HEK293 (cell line): ENCODE measurements at regions not wholly inside any gene's neighbourhood (a gene's known extent, or its start where the extent isn't known, plus 50 kb on each side); places are given as distances from the start of the nearest gene placed in this dataset.

Source experiments
- CTCF ChIA-PET: fragments of 350-600 bp; formaldehyde crosslinking; extraction: SDS; loops from one replicate; lab custom pipeline; 2021; ENCODE audit warnings: antibody characterized with exemption; lab: Yijun Ruan, JAX
- POLR2A ChIA-PET: fragments of 300-600 bp; formaldehyde crosslinking; extraction: SDS; loops from one replicate; lab custom pipeline; 2020; ENCODE audit warnings: antibody characterized with exemption, inconsistent platforms; lab: Yijun Ruan, JAX
- H3K27ac ChIP-seq: fragments of 200-500 bp; sonication (Bioruptor generic); 2 replicates; pipeline ENCODE4 v1.5.1; 2014; ENCODE audit warnings: low read depth, low read length, control low read depth, inconsistent platforms; ENCODE audit errors: extremely low read depth
- H3K36me3 ChIP-seq, 2 experiments: fragments of 200-500 bp in 1 of 2; sonication (Bioruptor generic) in 1 of 2; 1 replicate in 1 of 2; 2 replicates in 1 of 2; pipeline ENCODE4 v1.5.1; 2014 to 2017; ENCODE audit warnings: inconsistent platforms in 2 of 2, low read length in 2 of 2; ENCODE audit not compliant: control insufficient read depth in 2 of 2, insufficient read depth in 1 of 2
- H3K4me1 ChIP-seq: fragments of 200-500 bp; sonication (Bioruptor generic); 2 replicates; pipeline ENCODE4 v1.5.1; 2014; ENCODE audit warnings: mild to moderate bottlenecking, low read length, inconsistent platforms; ENCODE audit not compliant: control insufficient read depth, insufficient read depth
- H3K4me3 ChIP-seq: 2 replicates; pipeline ENCODE4 v1.5.1; 2011; ENCODE audit warnings: low read depth, mild to moderate bottlenecking, control low read depth, low read length, moderate library complexity
- H3K9me3 ChIP-seq: fragments of 200-500 bp; sonication (Bioruptor generic); 2 replicates; pipeline ENCODE4 v1.5.1; 2014; ENCODE audit warnings: low read depth, low read length, inconsistent platforms; ENCODE audit not compliant: control insufficient read depth, insufficient read depth
- GLI2 ChIP-seq: fragments of 450-650 bp; formaldehyde crosslinking; IDR thresholded peaks from 2 replicates; pipeline ENCODE4; 2017; ENCODE audit warnings: missing biosample characterization, missing genetic modification characterization, low read depth, borderline replicate concordance
- KLF7 ChIP-seq: fragments of 450-650 bp; formaldehyde crosslinking; IDR thresholded peaks from 2 replicates; pipeline ENCODE4 v1.5.1; 2016; ENCODE audit warnings: missing biosample characterization, missing genetic modification characterization, borderline replicate concordance
- KLF9 ChIP-seq: fragments of 450-650 bp; formaldehyde crosslinking; IDR thresholded peaks from 2 replicates; pipeline ENCODE4 v1.5.1; 2016; ENCODE audit warnings: missing biosample characterization, missing genetic modification characterization, low read depth
- MZF1 ChIP-seq: fragments of 450-650 bp; formaldehyde crosslinking; IDR thresholded peaks from 2 replicates; pipeline ENCODE4 v1.5.1; 2017; ENCODE audit warnings: missing biosample characterization, missing genetic modification characterization, borderline replicate concordance
- REST ChIP-seq: fragments of 450-650 bp; formaldehyde crosslinking; IDR thresholded peaks from 2 replicates; pipeline ENCODE4 v1.5.1; 2016; ENCODE audit warnings: missing biosample characterization, missing genetic modification characterization
- SCRT2 ChIP-seq: fragments of 450-650 bp; formaldehyde crosslinking; IDR thresholded peaks from 2 replicates; pipeline ENCODE4 v1.5.1; 2016; ENCODE audit warnings: missing biosample characterization, missing genetic modification characterization
- SETDB1 ChIP-seq: IDR thresholded peaks from one replicate; pipeline ENCODE4 v1.6.1; 2017; ENCODE audit warnings: mild to moderate bottlenecking, low read length, moderate library complexity, mixed read lengths; ENCODE audit not compliant: insufficient read length
- ZBTB17 ChIP-seq: fragments of 450-650 bp; formaldehyde crosslinking; IDR thresholded peaks from 2 replicates; pipeline ENCODE4 v1.5.1; 2016; ENCODE audit warnings: missing biosample characterization, missing genetic modification characterization
- ZBTB21 ChIP-seq: fragments of 450-650 bp; formaldehyde crosslinking; IDR thresholded peaks from 2 replicates; pipeline ENCODE4 v1.5.1; 2017; ENCODE audit warnings: missing biosample characterization, missing genetic modification characterization
- ZNF18 ChIP-seq: fragments of 450-650 bp; formaldehyde crosslinking; IDR thresholded peaks from 2 replicates; pipeline ENCODE4 v1.5.1; 2016; ENCODE audit warnings: missing biosample characterization, missing genetic modification characterization
- ZNF211 ChIP-seq: fragments of 450-650 bp; formaldehyde crosslinking; IDR thresholded peaks from 2 replicates; pipeline ENCODE4 v1.5.1; 2016; ENCODE audit warnings: low read depth, missing biosample characterization, missing genetic modification characterization
- ZNF324 ChIP-seq: fragments of 450-650 bp; formaldehyde crosslinking; IDR thresholded peaks from 2 replicates; pipeline ENCODE4 v1.5.1; 2016; ENCODE audit warnings: missing biosample characterization, missing genetic modification characterization
- ZNF350 ChIP-seq: fragments of 450-650 bp; formaldehyde crosslinking; IDR thresholded peaks from 2 replicates; pipeline ENCODE4 v1.5.0; 2017; ENCODE audit warnings: missing biosample characterization, mild to moderate bottlenecking, missing genetic modification characterization
- ZNF394 ChIP-seq: fragments of 450-650 bp; formaldehyde crosslinking; IDR thresholded peaks from 2 replicates; pipeline ENCODE4 v1.5.1; 2016; ENCODE audit warnings: missing biosample characterization, missing genetic modification characterization, mild to moderate bottlenecking, moderate library complexity, borderline replicate concordance
- ZNF473 ChIP-seq: fragments of 450-650 bp; formaldehyde crosslinking; IDR thresholded peaks from 2 replicates; pipeline ENCODE4 v1.5.1; 2017; ENCODE audit warnings: missing biosample characterization, missing genetic modification characterization
- ZNF488 ChIP-seq: fragments of 450-650 bp; formaldehyde crosslinking; IDR thresholded peaks from 2 replicates; pipeline ENCODE4 v1.5.1; 2016; ENCODE audit warnings: missing biosample characterization, missing genetic modification characterization
- ZNF518A ChIP-seq: fragments of 450-650 bp; formaldehyde crosslinking; conservative IDR thresholded peaks from 2 replicates; pipeline ENCODE4 v1.5.1; 2016; ENCODE audit warnings: low read depth, missing biosample characterization, missing genetic modification characterization
- ZNF529 ChIP-seq: fragments of 450-650 bp; formaldehyde crosslinking; IDR thresholded peaks from 2 replicates; pipeline ENCODE4 v1.5.1; 2017; ENCODE audit warnings: missing genetic modification characterization, missing biosample characterization; ENCODE audit not compliant: insufficient replicate concordance
- ZNF548 ChIP-seq: fragments of 450-650 bp; formaldehyde crosslinking; IDR thresholded peaks from 2 replicates; pipeline ENCODE4 v1.5.1; 2016; ENCODE audit warnings: missing biosample characterization, missing genetic modification characterization
- ZNF664 ChIP-seq: fragments of 450-650 bp; formaldehyde crosslinking; IDR thresholded peaks from 2 replicates; pipeline ENCODE4 v1.5.1; 2016; ENCODE audit warnings: missing biosample characterization, missing genetic modification characterization
- ZNF707 ChIP-seq: fragments of 450-650 bp; formaldehyde crosslinking; IDR thresholded peaks from 2 replicates; pipeline ENCODE4 v1.5.1; 2016; ENCODE audit warnings: missing biosample characterization, missing genetic modification characterization
- ZNF830 ChIP-seq: fragments of 450-650 bp; IDR thresholded peaks from 2 replicates; pipeline ENCODE4 v1.5.0; 2018; ENCODE audit warnings: missing biosample characterization, missing genetic modification characterization, low read depth, mild to moderate bottlenecking, moderate library complexity
- ZNF843 ChIP-seq: fragments of 450-650 bp; formaldehyde crosslinking; IDR thresholded peaks from 2 replicates; pipeline ENCODE4 v1.5.1; 2016; ENCODE audit warnings: missing biosample characterization, missing genetic modification characterization
- ZSCAN4 ChIP-seq: fragments of 450-650 bp; formaldehyde crosslinking; IDR thresholded peaks from 2 replicates; pipeline ENCODE4 v1.5.1; 2017; ENCODE audit warnings: missing biosample characterization, missing genetic modification characterization

GRCh38 chr4:123786920-123787319 is 390.3 kb downstream of the SPRY1 start (continued):
- TF ChIP-seq ZNF350 (tag by site-specific recombination) = no peak
- no peak for TF ChIP-seq ZNF830 (tag by site-specific recombination)
- no peak for TF ChIP-seq ZNF18 (tag by site-specific recombination)
- no peak for TF ChIP-seq SETDB1
- no peak for TF ChIP-seq ZNF211 (tag by site-specific recombination)
- TF ChIP-seq GLI2 (tag by site-specific recombination) = no peak
- no peak for TF ChIP-seq REST (tag by site-specific recombination)
- TF ChIP-seq ZNF707 = no peak
- no peak for TF ChIP-seq ZNF394
- TF ChIP-seq ZNF324 (tag by site-specific recombination) = no peak
- no peak for TF ChIP-seq ZNF529
- no peak for TF ChIP-seq KLF9 (tag by site-specific recombination)

- ChIA-PET POLR2A (no interaction called here), CTCF (interaction anchor here (0.7 kb wide), 1 partner anchor 205 kb away, joined by 3 read pairs; no protein-coding TSS in a partner anchor)
- no peak overlapping the region for H3K27ac ChIP-seq
- H3K4me3 ChIP-seq = no peak overlapping the region
- no peaks in the 10 kb centered on the region for H3K4me1 ChIP-seq
- H3K36me3 ChIP-seq = no peaks in the 10 kb centered on the region
- no peaks in the 10 kb centered on the region for H3K9me3 ChIP-seq
- TF ChIP-seq ZNF843 (tag by site-specific recombination) (no peak), ZNF664 (tag by site-specific recombination) (no peak), ZBTB17 (tag by site-specific recombination) (no peak), SCRT2 (tag by site-specific recombination) (no peak), ZNF518A (tag by site-specific recombination) (no peak), ZBTB21 (tag by site-specific recombination) (no peak), MZF1 (tag by site-specific recombination) (no peak), ZNF473 (no peak), ZSCAN4 (no peak), KLF7 (tag by site-specific recombination) (no peak), ZNF548 (tag by site-specific recombination) (no peak), ZNF488 (tag by site-specific recombination) (no peak)
Measured at GRCh38 chr4:123787512-123788080, 391.0 kb downstream of the SPRY1 start.
